ENCODE measurements at regions not wholly inside any gene's neighbourhood (a gene's known extent, or its start where the extent isn't known, plus 50 kb on each side); places are given as distances from the start of the nearest gene placed in this dataset.

- Mint-ChIP-seq H3K27me3 (ENCODE audit: low read depth in 2 of 2) (no peaks in the 10 kb centered on the region), H3K27ac (no peak overlapping the region), H3K4me3 (no peak overlapping the region), H3K36me3 (no peaks in the 10 kb centered on the region), H3K9me3 (peaks cover 15 to 25% of the 10 kb centered on the region in 2 donors), H3K4me1 (no peaks in the 10 kb centered on the region)
- no peak overlapping the region for H3K4me3 ChIP-seq (ENCODE audit: low read length)
- DNase-seq (no peak), ATAC-seq (no peak)
- TF ChIP-seq CTCF (IDR thresholded peaks at IDR 0.05), result no peak
- no peak overlapping the region for H3K27ac ChIP-seq (ENCODE audit: low read length)
- no peaks in the 10 kb centered on the region for H3K27me3 ChIP-seq (ENCODE audit: control insufficient read depth, insufficient read depth, low read length)
- WGBS (ENCODE audit: insufficient coverage), result 3% methylated on average over 3 of the region's 3 CpGs
- H3K4me1 ChIP-seq (ENCODE audit: control insufficient read depth, insufficient read depth, low read length), result no peaks in the 10 kb centered on the region
- H3K36me3 ChIP-seq (ENCODE audit: control insufficient read depth, insufficient read depth, low read length), result no peaks in the 10 kb centered on the region
- intact Hi-C loops (cut with micrococcal nuclease), result no loop called here
- peaks cover 4% of the 10 kb centered on the region for H3K9me3 ChIP-seq (ENCODE audit: control insufficient read depth, insufficient read depth, low read length)
These were observed 1278.8 kb upstream of the MIR17HG start for GRCh38 chr13:90068658-90069057.

GRCh38 chr13:90070362-90070761 lies 1277.1 kb upstream of the MIR17HG start:
- H3K27me3 ChIP-seq (ENCODE audit: control insufficient read depth, insufficient read depth, low read length), result no peaks in the 10 kb centered on the region
- H3K27ac ChIP-seq (ENCODE audit: low read length), result no peak overlapping the region
- ATAC-seq (no peak), DNase-seq (no peak)
- H3K9me3 Mint-ChIP-seq, result peaks cover 15 to 20% of the 10 kb centered on the region in 2 donors
- no peaks in the 10 kb centered on the region for H3K36me3 ChIP-seq (ENCODE audit: control insufficient read depth, insufficient read depth, low read length)
- H3K27ac Mint-ChIP-seq, result no peak overlapping the region
- intact Hi-C loops (cut with micrococcal nuclease), result no loop called here
- H3K36me3 Mint-ChIP-seq, result no peaks in the 10 kb centered on the region
- no peaks in the 10 kb centered on the region for H3K27me3 Mint-ChIP-seq (ENCODE audit: low read depth in 2 of 2)
- peaks cover 4% of the 10 kb centered on the region for H3K9me3 ChIP-seq (ENCODE audit: control insufficient read depth, insufficient read depth, low read length)
- no peaks in the 10 kb centered on the region for H3K4me1 ChIP-seq (ENCODE audit: control insufficient read depth, insufficient read depth, low read length)
- no CpG with 5 or more reads among the region's 1 CpG for WGBS (ENCODE audit: insufficient coverage)
- TF ChIP-seq CTCF (IDR thresholded peaks at IDR 0.05), result no peak
- no peaks in the 10 kb centered on the region for H3K4me1 Mint-ChIP-seq
- H3K4me3 ChIP-seq (ENCODE audit: low read length), result no peak overlapping the region
- no peak overlapping the region for H3K4me3 Mint-ChIP-seq

GRCh38 chr13:90070837-90071525 lies 1276.5 kb upstream of the MIR17HG start:
- Histone ChIP-seq H3K9me3 (ENCODE audit: control insufficient read depth, insufficient read depth, low read length) (peaks cover 4% of the 10 kb centered on the region), H3K27me3 (ENCODE audit: control insufficient read depth, insufficient read depth, low read length) (no peaks in the 10 kb centered on the region), H3K36me3 (ENCODE audit: control insufficient read depth, insufficient read depth, low read length) (no peaks in the 10 kb centered on the region), H3K27ac (ENCODE audit: low read length) (no peak overlapping the region), H3K4me3 (ENCODE audit: low read length) (no peak overlapping the region), H3K4me1 (ENCODE audit: control insufficient read depth, insufficient read depth, low read length) (no peaks in the 10 kb centered on the region)
- H3K36me3 Mint-ChIP-seq, result no peaks in the 10 kb centered on the region
- peaks cover 14 to 18% of the 10 kb centered on the region in 2 donors for H3K9me3 Mint-ChIP-seq
- H3K4me1 Mint-ChIP-seq, result no peaks in the 10 kb centered on the region
- no peak overlapping the region for H3K27ac Mint-ChIP-seq
- intact Hi-C loops (cut with micrococcal nuclease), result no loop called here
- WGBS (ENCODE audit: insufficient coverage), result 84% methylated on average over 4 of the region's 4 CpGs
- no peak overlapping the region for H3K4me3 Mint-ChIP-seq
- DNase-seq (no peak), ATAC-seq (no peak)
- no peaks in the 10 kb centered on the region for H3K27me3 Mint-ChIP-seq (ENCODE audit: low read depth in 2 of 2)
- no peak for TF ChIP-seq CTCF (IDR thresholded peaks at IDR 0.05)

GRCh38 chr13:90084684-90085290 lies 1262.7 kb upstream of the MIR17HG start:
- H3K27me3 ChIP-seq (ENCODE audit: control insufficient read depth, insufficient read depth, low read length), result no peaks in the 10 kb centered on the region
- Mint-ChIP-seq H3K4me3 (no peak overlapping the region), H3K36me3 (no peaks in the 10 kb centered on the region), H3K4me1 (no peaks in the 10 kb centered on the region), H3K27ac (no peak overlapping the region), H3K27me3 (ENCODE audit: low read depth in 2 of 2) (no peaks in the 10 kb centered on the region), H3K9me3 (peaks cover 11 to 23% of the 10 kb centered on the region in 2 donors)
- no peaks in the 10 kb centered on the region for H3K36me3 ChIP-seq (ENCODE audit: control insufficient read depth, insufficient read depth, low read length)
- no peaks in the 10 kb centered on the region for H3K9me3 ChIP-seq (ENCODE audit: control insufficient read depth, insufficient read depth, low read length)
- TF ChIP-seq CTCF (IDR thresholded peaks at IDR 0.05), result no peak
- ATAC-seq (no peak), DNase-seq (no peak)
- no peak overlapping the region for H3K27ac ChIP-seq (ENCODE audit: low read length)
- no peaks in the 10 kb centered on the region for H3K4me1 ChIP-seq (ENCODE audit: control insufficient read depth, insufficient read depth, low read length)
- no peak overlapping the region for H3K4me3 ChIP-seq (ENCODE audit: low read length)
- no CpG with 5 or more reads among the region's 1 CpG for WGBS (ENCODE audit: insufficient coverage)
- intact Hi-C loops (cut with micrococcal nuclease), result no loop called here
